ENCODE measurements at regions not wholly inside any gene's neighbourhood (a gene's known extent, or its start where the extent isn't known, plus 50 kb on each side); places are given as distances from the start of the nearest gene placed in this dataset.

- no peak for TF ChIP-seq CTCF (IDR thresholded peaks at IDR 0.05; ENCODE audit: borderline replicate concordance, insufficient read depth, low read depth, low read length)
- H3K4me3 ChIP-seq (ENCODE audit: low read depth, low read length) = no peak overlapping the region
Observed at GRCh38 chr1:79287982-79288381, 281.5 kb upstream of the ADGRL4 start.

- TF ChIP-seq CTCF (IDR thresholded peaks at IDR 0.05; ENCODE audit: borderline replicate concordance, insufficient read depth, low read depth, low read length) = no peak
- H3K4me3 ChIP-seq (ENCODE audit: low read depth, low read length) = no peak overlapping the region
Observed at GRCh38 chr1:79285667-79286066, 279.1 kb upstream of the ADGRL4 start.

- no peak for TF ChIP-seq CTCF (IDR thresholded peaks at IDR 0.05; ENCODE audit: borderline replicate concordance, insufficient read depth, low read depth, low read length)
Observed at GRCh38 chr1:79283451-79283850, 276.9 kb upstream of the ADGRL4 start.

GRCh38 chr1:79281442-79281841, 274.9 kb upstream of the ADGRL4 start:
- H3K4me3 ChIP-seq (ENCODE audit: low read depth, low read length) = no peak overlapping the region

More at GRCh38 chr1:79283451-79283850, 276.9 kb upstream of the ADGRL4 start:
- H3K4me3 ChIP-seq (ENCODE audit: low read depth, low read length) = no peak overlapping the region

GRCh38 chr1:79271759-79272158, 265.2 kb upstream of the ADGRL4 start:
- TF ChIP-seq CTCF (IDR thresholded peaks at IDR 0.05; ENCODE audit: borderline replicate concordance, insufficient read depth, low read depth, low read length) = no peak

More at GRCh38 chr1:79281442-79281841, 274.9 kb upstream of the ADGRL4 start:
- TF ChIP-seq CTCF (IDR thresholded peaks at IDR 0.05; ENCODE audit: borderline replicate concordance, insufficient read depth, low read depth, low read length) = no peak

GRCh38 chr1:79264975-79265818, 258.7 kb upstream of the ADGRL4 start:
- no peak overlapping the region for H3K4me3 ChIP-seq (ENCODE audit: low read depth, low read length)
- no peak for TF ChIP-seq CTCF (IDR thresholded peaks at IDR 0.05; ENCODE audit: borderline replicate concordance, insufficient read depth, low read depth, low read length)

More at GRCh38 chr1:79271759-79272158, 265.2 kb upstream of the ADGRL4 start:
- H3K4me3 ChIP-seq (ENCODE audit: low read depth, low read length) = no peak overlapping the region

GRCh38 chr1:79264285-79264684, 257.8 kb upstream of the ADGRL4 start:
- no peak for TF ChIP-seq CTCF (IDR thresholded peaks at IDR 0.05; ENCODE audit: borderline replicate concordance, insufficient read depth, low read depth, low read length)
- H3K4me3 ChIP-seq (ENCODE audit: low read depth, low read length) = no peak overlapping the region

Data from GM12875 (cell line).